ENCODE measurements at regions not wholly inside any gene's neighbourhood (a gene's known extent, or its start where the extent isn't known, plus 50 kb on each side); places are given as distances from the start of the nearest gene placed in this dataset.
"Not testable (repeated sequence)": the region's sequence is repeated elsewhere in the genome, so short reads cannot be mapped to it uniquely, and the experiment has no call there.

DNA sequence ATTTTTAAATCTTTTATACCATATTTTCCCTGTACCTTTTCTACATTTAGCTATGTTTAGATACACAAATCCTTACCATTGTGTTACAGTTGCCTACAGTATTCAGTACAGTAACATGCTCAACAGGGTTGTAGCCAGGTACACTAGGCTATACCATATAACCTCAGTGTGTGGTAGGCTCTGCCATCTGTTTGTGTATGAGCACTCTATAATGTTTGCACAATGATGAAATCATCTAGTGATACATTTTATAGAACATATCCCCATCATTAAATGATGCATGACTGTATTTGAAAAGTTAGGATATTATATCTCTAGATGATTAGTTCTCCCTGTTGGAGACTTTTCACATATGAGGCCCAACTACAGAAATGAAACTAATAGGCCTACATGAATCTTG lies 188.6 kb downstream of the STK31 start:
- Histone ChIP-seq H3K79me2 (ENCODE audit: control insufficient read depth, insufficient read depth, low read length, poor library complexity) (no peaks in the 10 kb centered on the region), H2BK5ac (ENCODE audit: low read depth, low read length, poor library complexity) (no peak overlapping the region), H3K9me3 (ENCODE audit: insufficient read depth, low read depth, low read length) (no peaks in the 10 kb centered on the region), H3K27ac (ENCODE audit: low read depth, low read length) (no peak overlapping the region), H3K4ac (ENCODE audit: low read depth, low read length) (no peak overlapping the region), H3K27me3 (ENCODE audit: insufficient read depth, low read length) (no peaks in the 10 kb centered on the region), H2AFZ (ENCODE audit: insufficient read depth, low read length, poor library complexity) (no peak overlapping the region), H3K14ac (ENCODE audit: low read length) (no peak overlapping the region), H2AK5ac (ENCODE audit: low read length) (no peak overlapping the region), H3K4me3 (ENCODE audit: low read depth, low read length) (no peak overlapping the region), H4K12ac (ENCODE audit: low read depth, low read length) (no peak overlapping the region), H3K4me1 (ENCODE audit: control insufficient read depth in 1 of 2, insufficient read depth in 2 of 2, low read length in 2 of 2) (peaks cover 4 to 5% of the 10 kb centered on the region in 2 experiments), H4K91ac (ENCODE audit: low read depth, low read length) (no peak overlapping the region), H3K79me1 (ENCODE audit: low read length) (no peaks in the 10 kb centered on the region), H3K4me2 (ENCODE audit: low read length) (no peak overlapping the region), H4K8ac (ENCODE audit: low read depth, low read length) (no peak overlapping the region), H2BK12ac (ENCODE audit: low read length) (no peak overlapping the region), H3K36me3 (ENCODE audit: control insufficient read depth in 1 of 2, insufficient read depth in 2 of 2, low read length in 2 of 2) (no peaks in the 10 kb centered on the region), H3K23ac (ENCODE audit: low read length) (no peak overlapping the region), H3K18ac (ENCODE audit: low read length) (no peak overlapping the region), H2BK120ac (ENCODE audit: insufficient read depth, low read length, poor library complexity) (no peak overlapping the region), H3K9ac (ENCODE audit: low read length) (no peak overlapping the region)
- no peak for DNase-seq

DNA sequence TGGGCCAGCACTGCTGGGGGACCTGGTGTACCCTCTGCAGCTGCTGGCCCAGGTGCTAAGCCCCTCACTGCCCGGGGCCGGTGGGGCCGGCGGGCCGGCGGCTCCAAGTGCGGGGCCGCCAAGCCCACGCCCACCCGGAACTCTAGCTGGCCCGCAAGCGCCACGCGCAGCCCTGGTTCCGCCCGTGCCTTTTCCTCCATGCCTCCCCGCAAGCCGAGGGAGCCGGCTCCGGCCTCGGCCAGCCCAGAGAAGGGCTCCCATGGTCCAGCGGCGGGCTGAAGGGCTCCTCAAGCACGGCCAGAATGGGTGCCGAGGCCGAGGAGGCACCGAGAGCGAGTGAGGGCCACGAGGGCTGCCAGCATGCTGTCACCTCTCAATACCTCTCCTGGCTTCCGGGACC lies 194.9 kb downstream of the STK31 start:
- H2AK5ac ChIP-seq (ENCODE audit: low read length); H3K14ac ChIP-seq (ENCODE audit: low read length); H4K8ac ChIP-seq (ENCODE audit: low read depth, low read length); H3K79me1 ChIP-seq (ENCODE audit: low read length); H2BK12ac ChIP-seq (ENCODE audit: low read length); H3K4ac ChIP-seq (ENCODE audit: low read depth, low read length); DNase-seq; H3K4me3 ChIP-seq (ENCODE audit: low read depth, low read length); H3K9ac ChIP-seq (ENCODE audit: low read length); H3K27me3 ChIP-seq (ENCODE audit: insufficient read depth, low read length); H3K36me3 ChIP-seq (ENCODE audit: control insufficient read depth in 1 of 2, insufficient read depth in 2 of 2, low read length in 2 of 2); H4K91ac ChIP-seq (ENCODE audit: low read depth, low read length); H3K79me2 ChIP-seq (ENCODE audit: control insufficient read depth, insufficient read depth, low read length, poor library complexity); H3K9me3 ChIP-seq (ENCODE audit: insufficient read depth, low read depth, low read length); H3K4me1 ChIP-seq (ENCODE audit: control insufficient read depth in 1 of 2, insufficient read depth in 2 of 2, low read length in 2 of 2); H3K18ac ChIP-seq (ENCODE audit: low read length); H3K4me2 ChIP-seq (ENCODE audit: low read length); H4K12ac ChIP-seq (ENCODE audit: low read depth, low read length); H2BK120ac ChIP-seq (ENCODE audit: insufficient read depth, low read length, poor library complexity); H3K27ac ChIP-seq (ENCODE audit: low read depth, low read length); H2BK5ac ChIP-seq (ENCODE audit: low read depth, low read length, poor library complexity); H3K23ac ChIP-seq (ENCODE audit: low read length); H2AFZ ChIP-seq (ENCODE audit: insufficient read depth, low read length, poor library complexity): not testable (repeated sequence)
- WGBS (ENCODE audit: extremely low coverage, insufficient coverage, insufficient read length) = no CpG with 5 or more reads among the region's 30 CpGs

DNA sequence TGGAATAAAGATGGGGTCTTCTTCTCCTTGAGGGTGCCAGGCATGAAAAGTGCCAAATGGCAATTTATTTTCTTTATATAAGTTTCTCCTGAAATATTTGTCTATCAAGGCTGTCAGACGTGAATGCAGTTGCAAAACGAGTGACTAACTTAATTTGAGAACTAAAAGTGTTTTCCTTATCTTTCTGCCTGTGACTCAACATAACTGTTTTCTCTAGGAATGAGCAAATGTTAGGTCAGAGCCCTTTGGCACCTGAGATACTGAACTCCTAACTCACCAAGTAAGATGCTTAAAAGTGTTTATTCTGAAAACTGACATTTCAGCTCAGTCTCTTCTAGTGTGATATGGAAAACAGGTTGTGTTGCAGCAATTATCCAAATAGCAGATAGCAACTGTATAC lies 197.0 kb downstream of the STK31 start:
- no peak overlapping the region for H3K27ac ChIP-seq (ENCODE audit: low read depth, low read length)
- H3K36me3 ChIP-seq (ENCODE audit: control insufficient read depth in 1 of 2, insufficient read depth in 2 of 2, low read length in 2 of 2) = no peaks in the 10 kb centered on the region
- no peak overlapping the region for H3K9ac ChIP-seq (ENCODE audit: low read length)
- no peak overlapping the region for H3K18ac ChIP-seq (ENCODE audit: low read length)
- H4K91ac ChIP-seq (ENCODE audit: low read depth, low read length) = no peak overlapping the region
- H2BK12ac ChIP-seq (ENCODE audit: low read length) = no peak overlapping the region
- no peak overlapping the region for H2BK5ac ChIP-seq (ENCODE audit: low read depth, low read length, poor library complexity)
- H3K4me3 ChIP-seq (ENCODE audit: low read depth, low read length) = no peak overlapping the region
- H3K4me1 ChIP-seq (ENCODE audit: control insufficient read depth in 1 of 2, insufficient read depth in 2 of 2, low read length in 2 of 2) = no peaks in the 10 kb centered on the region
- H2AFZ ChIP-seq (ENCODE audit: insufficient read depth, low read length, poor library complexity) = no peak overlapping the region
- H4K12ac ChIP-seq (ENCODE audit: low read depth, low read length) = no peak overlapping the region
- no peak overlapping the region for H3K4me2 ChIP-seq (ENCODE audit: low read length)
- no peaks in the 10 kb centered on the region for H3K79me2 ChIP-seq (ENCODE audit: control insufficient read depth, insufficient read depth, low read length, poor library complexity)
- WGBS (ENCODE audit: extremely low coverage, insufficient coverage, insufficient read length) = no CpG with 5 or more reads among the region's 2 CpGs
- no peak overlapping the region for H2AK5ac ChIP-seq (ENCODE audit: low read length)
- H4K8ac ChIP-seq (ENCODE audit: low read depth, low read length) = no peak overlapping the region
- H3K9me3 ChIP-seq (ENCODE audit: insufficient read depth, low read depth, low read length) = no peaks in the 10 kb centered on the region
- no peaks in the 10 kb centered on the region for H3K27me3 ChIP-seq (ENCODE audit: insufficient read depth, low read length)
- no peak overlapping the region for H3K4ac ChIP-seq (ENCODE audit: low read depth, low read length)
- no peak overlapping the region for H2BK120ac ChIP-seq (ENCODE audit: insufficient read depth, low read length, poor library complexity)
- no peak overlapping the region for H3K23ac ChIP-seq (ENCODE audit: low read length)
- no peaks in the 10 kb centered on the region for H3K79me1 ChIP-seq (ENCODE audit: low read length)
- DNase-seq = peak; percentile 78 to 93
- H3K14ac ChIP-seq (ENCODE audit: low read length) = no peak overlapping the region

- H3K9me3 ChIP-seq (ENCODE audit: insufficient read depth, low read depth, low read length) = no peaks in the 10 kb centered on the region
- H2BK12ac ChIP-seq (ENCODE audit: low read length) = no peak overlapping the region
- H2AK5ac ChIP-seq (ENCODE audit: low read length) = no peak overlapping the region
- no peaks in the 10 kb centered on the region for H3K4me1 ChIP-seq (ENCODE audit: control insufficient read depth in 1 of 2, insufficient read depth in 2 of 2, low read length in 2 of 2)
- H3K27ac ChIP-seq (ENCODE audit: low read depth, low read length) = no peak overlapping the region
- no peak overlapping the region for H3K23ac ChIP-seq (ENCODE audit: low read length)
- no peaks in the 10 kb centered on the region for H3K36me3 ChIP-seq (ENCODE audit: control insufficient read depth in 1 of 2, insufficient read depth in 2 of 2, low read length in 2 of 2)
- DNase-seq = peak; percentile 74 to 81
- H4K8ac ChIP-seq (ENCODE audit: low read depth, low read length) = no peak overlapping the region
- no peak overlapping the region for H2BK5ac ChIP-seq (ENCODE audit: low read depth, low read length, poor library complexity)
- H3K4ac ChIP-seq (ENCODE audit: low read depth, low read length) = no peak overlapping the region
- no peak overlapping the region for H3K14ac ChIP-seq (ENCODE audit: low read length)
- no peak overlapping the region for H2BK120ac ChIP-seq (ENCODE audit: insufficient read depth, low read length, poor library complexity)
- no peak overlapping the region for H2AFZ ChIP-seq (ENCODE audit: insufficient read depth, low read length, poor library complexity)
- H3K79me2 ChIP-seq (ENCODE audit: control insufficient read depth, insufficient read depth, low read length, poor library complexity) = no peaks in the 10 kb centered on the region
- no peak overlapping the region for H3K4me3 ChIP-seq (ENCODE audit: low read depth, low read length)
- no CpG with 5 or more reads among the region's 1 CpG for WGBS (ENCODE audit: extremely low coverage, insufficient coverage, insufficient read length)
- H3K9ac ChIP-seq (ENCODE audit: low read length) = no peak overlapping the region
- H4K91ac ChIP-seq (ENCODE audit: low read depth, low read length) = no peak overlapping the region
- no peak overlapping the region for H4K12ac ChIP-seq (ENCODE audit: low read depth, low read length)
- H3K79me1 ChIP-seq (ENCODE audit: low read length) = no peaks in the 10 kb centered on the region
- H3K27me3 ChIP-seq (ENCODE audit: insufficient read depth, low read length) = no peaks in the 10 kb centered on the region
- H3K18ac ChIP-seq (ENCODE audit: low read length) = no peak overlapping the region
- no peak overlapping the region for H3K4me2 ChIP-seq (ENCODE audit: low read length)
Observed at GRCh38 chr7:23909426-23909825, 199.4 kb downstream of the STK31 start.

- H3K18ac ChIP-seq (ENCODE audit: low read length) = no peak overlapping the region
- no peak overlapping the region for H4K91ac ChIP-seq (ENCODE audit: low read depth, low read length)
- H3K36me3 ChIP-seq (ENCODE audit: control insufficient read depth in 1 of 2, insufficient read depth in 2 of 2, low read length in 2 of 2) = no peaks in the 10 kb centered on the region
- no peak overlapping the region for H2BK5ac ChIP-seq (ENCODE audit: low read depth, low read length, poor library complexity)
- no peak overlapping the region for H3K4ac ChIP-seq (ENCODE audit: low read depth, low read length)
- no peaks in the 10 kb centered on the region for H3K79me1 ChIP-seq (ENCODE audit: low read length)
- no peaks in the 10 kb centered on the region for H3K4me1 ChIP-seq (ENCODE audit: control insufficient read depth in 1 of 2, insufficient read depth in 2 of 2, low read length in 2 of 2)
- H4K8ac ChIP-seq (ENCODE audit: low read depth, low read length) = no peak overlapping the region
- H3K4me2 ChIP-seq (ENCODE audit: low read length) = no peak overlapping the region
- H2AK5ac ChIP-seq (ENCODE audit: low read length) = no peak overlapping the region
- no peak overlapping the region for H3K14ac ChIP-seq (ENCODE audit: low read length)
- H3K9ac ChIP-seq (ENCODE audit: low read length) = no peak overlapping the region
- H3K79me2 ChIP-seq (ENCODE audit: control insufficient read depth, insufficient read depth, low read length, poor library complexity) = no peaks in the 10 kb centered on the region
- H3K27me3 ChIP-seq (ENCODE audit: insufficient read depth, low read length) = no peaks in the 10 kb centered on the region
- WGBS (ENCODE audit: extremely low coverage, insufficient coverage, insufficient read length) = no CpG with 5 or more reads among the region's 2 CpGs
- no peak for DNase-seq
- H3K23ac ChIP-seq (ENCODE audit: low read length) = no peak overlapping the region
- no peak overlapping the region for H2AFZ ChIP-seq (ENCODE audit: insufficient read depth, low read length, poor library complexity)
- H3K27ac ChIP-seq (ENCODE audit: low read depth, low read length) = no peak overlapping the region
- H3K9me3 ChIP-seq (ENCODE audit: insufficient read depth, low read depth, low read length) = no peaks in the 10 kb centered on the region
- H2BK120ac ChIP-seq (ENCODE audit: insufficient read depth, low read length, poor library complexity) = no peak overlapping the region
- no peak overlapping the region for H2BK12ac ChIP-seq (ENCODE audit: low read length)
- no peak overlapping the region for H4K12ac ChIP-seq (ENCODE audit: low read depth, low read length)
- no peak overlapping the region for H3K4me3 ChIP-seq (ENCODE audit: low read depth, low read length)
Observed at GRCh38 chr7:23912065-23912464, 202.0 kb downstream of the STK31 start.
